CD14-positive monocyte (primary cell): ENCODE measurements at regions not wholly inside any gene's neighbourhood (a gene's known extent, or its start where the extent isn't known, plus 50 kb on each side); places are given as distances from the start of the nearest gene placed in this dataset.

Source experiments
- DNase-seq, 3 donors: peaks; one replicate each; pipeline ENCODE4 v3.0.0-alpha.2; 2011 to 2022
- H2AFZ ChIP-seq: 2 replicates; pipeline ENCODE4 v1.6.0; 2012; ENCODE audit warnings: mild to moderate bottlenecking, low read depth, low read length, inconsistent platforms; ENCODE audit not compliant: insufficient read depth, poor library complexity, severe bottlenecking
- H3K27ac ChIP-seq, 2 donors: 1 replicate in 1 of 2; 2 replicates in 1 of 2; pipeline ENCODE4 v1.5.1; 2012 to 2013; ENCODE audit warnings: low read length in 2 of 2, control low read depth in 1 of 2, inconsistent platforms in 1 of 2, low read depth in 1 of 2, mild to moderate bottlenecking in 1 of 2
- H3K27me3 ChIP-seq, 2 donors: one replicate each; pipeline versions ENCODE4 v1.6.0 to v1.6.1; 2011 to 2013; ENCODE audit warnings: low read length in 2 of 2; ENCODE audit not compliant: control insufficient read depth in 2 of 2, insufficient read depth in 2 of 2
- H3K36me3 ChIP-seq, 2 donors: replicated peaks in 1 of 2; 1 replicate in 1 of 2; 2 replicates in 1 of 2; pipeline versions ENCODE4 v1.5.1 to v1.6.1; 2012 to 2013; ENCODE audit warnings: low read length in 2 of 2, control low read depth in 1 of 2, inconsistent platforms in 1 of 2, mild to moderate bottlenecking in 1 of 2; ENCODE audit not compliant: insufficient read depth in 2 of 2, control insufficient read depth in 1 of 2
- H3K4me1 ChIP-seq, 2 donors: 1 replicate in 1 of 2; 2 replicates in 1 of 2; pipeline versions ENCODE4 v1.5.1 to v1.6.1; 2012 to 2013; ENCODE audit warnings: low read length in 2 of 2, control low read depth in 1 of 2, inconsistent platforms in 1 of 2, mild to moderate bottlenecking in 1 of 2, moderate library complexity in 1 of 2; ENCODE audit not compliant: insufficient read depth in 2 of 2, control insufficient read depth in 1 of 2
- H3K4me2 ChIP-seq: replicated peaks from 2 replicates; pipeline ENCODE3; 2012; ENCODE audit warnings: low read length, moderate library complexity, mild to moderate bottlenecking; ENCODE audit not compliant: poor library complexity, severe bottlenecking; ENCODE audit errors: extremely low read depth
- H3K4me3 ChIP-seq, 3 experiments: fragments of 200-600 bp in 1 of 3; sonication (generic) in 1 of 3; replicated peaks in 1 of 3; 1 replicate in 2 of 3; 2 replicates in 1 of 3; pipeline ENCODE4 v1.5.1; 2011 to 2013; ENCODE audit warnings: low read length in 3 of 3, mild to moderate bottlenecking in 3 of 3, control low read depth in 2 of 3, low read depth in 2 of 3, inconsistent platforms in 1 of 3, moderate library complexity in 1 of 3
- H3K79me2 ChIP-seq: 2 replicates; pipeline ENCODE4 v1.6.0; 2012; ENCODE audit warnings: mild to moderate bottlenecking, control low read depth, inconsistent platforms, low read length, moderate library complexity; ENCODE audit not compliant: insufficient read depth
- H3K9ac ChIP-seq: 2 replicates; pipeline ENCODE4 v1.6.0; 2017; ENCODE audit warnings: low read length, mild to moderate bottlenecking; ENCODE audit not compliant: insufficient read depth, poor library complexity, severe bottlenecking
- H3K9me3 ChIP-seq, 2 donors: replicated peaks in 1 of 2; 1 replicate in 1 of 2; 2 replicates in 1 of 2; pipeline versions ENCODE4 v1.5.1 to v1.6.1; 2012 to 2013; ENCODE audit warnings: low read length in 2 of 2, control low read depth in 1 of 2; ENCODE audit not compliant: control insufficient read depth in 1 of 2, insufficient read depth in 1 of 2
- H4K20me1 ChIP-seq: 2 replicates; pipeline ENCODE4 v1.6.0; 2012; ENCODE audit warnings: mild to moderate bottlenecking, low read length, control low read depth, moderate library complexity; ENCODE audit not compliant: insufficient read depth
- H3K27ac Mint-ChIP-seq, 7 donors: one replicate each; pipeline ENCODE4 v1.8.0; 2020; ENCODE audit warnings: mild to moderate bottlenecking in 7 of 7, mixed read lengths in 7 of 7, moderate library complexity in 6 of 7, inconsistent platforms in 2 of 7
- H3K27me3 Mint-ChIP-seq, 3 donors: one replicate each; pipeline ENCODE4 v1.8.0; 2021 to 2022; ENCODE audit warnings: low read depth in 3 of 3, mild to moderate bottlenecking in 3 of 3, mixed read lengths in 3 of 3, moderate library complexity in 3 of 3, inconsistent platforms in 1 of 3
- H3K36me3 Mint-ChIP-seq, 2 donors: one replicate each; pipeline ENCODE4 v1.8.0; 2020; ENCODE audit warnings: mixed read lengths in 2 of 2, inconsistent platforms in 1 of 2, mild to moderate bottlenecking in 1 of 2
- H3K4me1 Mint-ChIP-seq: one replicate; pipeline ENCODE4 v1.8.0; 2020; ENCODE audit warnings: mild to moderate bottlenecking, mixed read lengths
- H3K4me3 Mint-ChIP-seq, 2 donors: one replicate each; pipeline ENCODE4 v1.8.0; 2020; ENCODE audit warnings: mild to moderate bottlenecking in 2 of 2, mixed read lengths in 2 of 2, moderate library complexity in 1 of 2
- H3K9me3 Mint-ChIP-seq, 7 donors: one replicate each; pipeline ENCODE4 v1.8.0; 2020 to 2022; ENCODE audit warnings: mixed read lengths in 7 of 7, mild to moderate bottlenecking in 6 of 7, moderate library complexity in 6 of 7, inconsistent platforms in 2 of 7
- CTCF ChIP-seq: fragments of 200-600 bp; IDR thresholded peaks from one replicate; pipeline ENCODE4 v1.8.0; 2022; ENCODE audit warnings: antibody characterized with exemption, mild to moderate bottlenecking
- WGBS: methylation state at CpG from one replicate; pipeline ENCODE4 v1.1.5; 2013; ENCODE audit warnings: missing lambda C conversion rate; ENCODE audit not compliant: insufficient coverage; 5-methylcytosine and 5-hydroxymethylcytosine counted together
- intact Hi-C, 2 donors: fragments of 100-400 bp; cut with micrococcal nuclease; formaldehyde crosslinking; loops; one replicate each; pipeline versions ENCODE4 v1.15.0 to v1.15.1; 2023

- TF ChIP-seq CTCF: no peak
- no peak overlapping the region for H3K9ac ChIP-seq
- H2AFZ ChIP-seq: peak overlapping the region; percentile 60
- peak in 1 of 3 donors; percentile 10 for DNase-seq
- H3K36me3 Mint-ChIP-seq: peaks cover 2 to 3% of the 10 kb centered on the region in 2 donors
- H3K4me3 ChIP-seq: peak overlapping the region in 1 of 3 experiments; percentile 28
- H3K27me3 Mint-ChIP-seq: no peaks in the 10 kb centered on the region
- peak overlapping the region; percentile 44 to 45 for H3K4me3 Mint-ChIP-seq
- no peaks in the 10 kb centered on the region for H3K36me3 ChIP-seq
- peaks cover 8 to 9% of the 10 kb centered on the region in 2 donors for H3K4me1 ChIP-seq
- peak overlapping the region; percentile 45 for H3K4me2 ChIP-seq
- no peak overlapping the region for H3K27ac ChIP-seq
- intact Hi-C loops: loop anchor here in 1 of 2 donors (10.0 kb wide), 1 partner anchor 215 kb away; no protein-coding TSS in a partner anchor
- no peaks in the 10 kb centered on the region for H4K20me1 ChIP-seq
- H3K27me3 ChIP-seq: no peaks in the 10 kb centered on the region
- H3K27ac Mint-ChIP-seq: peak overlapping the region in 2 of 7 donors; percentile 25 to 37
- H3K9me3 ChIP-seq: no peaks in the 10 kb centered on the region
- WGBS: 17% methylated on average over 3 of the region's 7 CpGs
- peaks cover 13% of the 10 kb centered on the region for H3K4me1 Mint-ChIP-seq
- H3K79me2 ChIP-seq: no peaks in the 10 kb centered on the region
- peaks cover 0 to 2% (median 0%) of the 10 kb centered on the region in 7 donors for H3K9me3 Mint-ChIP-seq
These were observed 294.8 kb downstream of the KCNRG start for GRCh38 chr13:50309882-50310594.

- Histone ChIP-seq H3K4me3 (no peak overlapping the region), H2AFZ (no peak overlapping the region), H3K4me1 (peaks cover 8 to 9% of the 10 kb centered on the region in 2 donors), H3K4me2 (no peak overlapping the region), H3K79me2 (no peaks in the 10 kb centered on the region), H3K9me3 (no peaks in the 10 kb centered on the region), H4K20me1 (no peaks in the 10 kb centered on the region), H3K27me3 (no peaks in the 10 kb centered on the region), H3K27ac (no peak overlapping the region), H3K36me3 (no peaks in the 10 kb centered on the region), H3K9ac (no peak overlapping the region)
- Mint-ChIP-seq H3K4me3 (no peak overlapping the region), H3K9me3 (no peaks in the 10 kb centered on the region), H3K36me3 (peaks cover 2 to 3% of the 10 kb centered on the region in 2 donors), H3K27ac (no peak overlapping the region), H3K27me3 (no peaks in the 10 kb centered on the region), H3K4me1 (peaks cover 13% of the 10 kb centered on the region)
- no peak for TF ChIP-seq CTCF
- DNase-seq: no peak
- intact Hi-C loops: loop anchor here in 1 of 2 donors (10.0 kb wide), 1 partner anchor 214 kb away; no protein-coding TSS in a partner anchor
- WGBS: 100% methylated on average over 4 of the region's 6 CpGs
These were observed 295.5 kb downstream of the KCNRG start for GRCh38 chr13:50310734-50311133.
